Vagina (tissue), 2 donors: ENCODE measurements at regions not wholly inside any gene's neighbourhood (a gene's known extent, or its start where the extent isn't known, plus 50 kb on each side); places are given as distances from the start of the nearest gene placed in this dataset.

ENCODE experiments used
- DNase-seq, 2 donors: peaks; one replicate each; pipeline ENCODE4 v3.0.0-alpha.2; 2017; ENCODE audit errors: extremely low spot score in 2 of 2
- H3K27ac ChIP-seq: fragments of 200-600 bp; sonication (generic); one replicate; pipeline ENCODE4 v1.5.1; 2019
- H3K27me3 ChIP-seq: fragments of 200-600 bp; sonication (generic); one replicate; pipeline ENCODE4 v1.5.1; 2019
- H3K36me3 ChIP-seq, 2 donors: fragments of 200-600 bp; sonication (generic); one replicate each; pipeline ENCODE4 v1.5.1; 2017 to 2019
- H3K4me1 ChIP-seq: fragments of 200-600 bp; sonication (generic); one replicate; pipeline ENCODE4 v1.5.1; 2019
- H3K4me3 ChIP-seq, 2 donors: fragments of 200-600 bp; sonication (generic); 1 replicate in 1 of 2; 2 replicates in 1 of 2; pipeline ENCODE4 v1.5.1; 2016 to 2019
- H3K9me3 ChIP-seq: fragments of 200-600 bp; sonication (generic); one replicate; pipeline ENCODE4 v1.5.1; 2019
- POLR2A ChIP-seq, 2 donors: fragments of 450-650 bp; IDR thresholded peaks; one replicate each; pipeline ENCODE4 v1.6.1; 2017; ENCODE audit warnings: antibody characterized with exemption in 2 of 2, mild to moderate bottlenecking in 2 of 2, moderate library complexity in 2 of 2
- POLR2AphosphoS5 ChIP-seq, 2 donors: sonication (generic); formaldehyde crosslinking; IDR thresholded peaks; one replicate each; pipeline ENCODE4 v1.9.0; 2017; ENCODE audit warnings: antibody characterized with exemption in 2 of 2, mild to moderate bottlenecking in 2 of 2, low read depth in 1 of 2; ENCODE audit not compliant: insufficient read depth in 1 of 2
- intact Hi-C: fragments of 100-400 bp; cut with DNase I; formaldehyde crosslinking; loops from one replicate; pipeline ENCODE4 v1.15.1; 2023
- TF ChIP-seq, protein P1 (sequence below), 3 experiments: fragments of 450-650 bp in 2 of 3; fragments of 200-600 bp in 1 of 3; sonication (generic) in 1 of 3; IDR thresholded peaks; one replicate each; pipeline ENCODE4 v1.5.1; 2017 to 2019; ENCODE audit warnings: antibody characterized with exemption in 3 of 3, mild to moderate bottlenecking in 2 of 3, moderate library complexity in 2 of 3

DNA sequence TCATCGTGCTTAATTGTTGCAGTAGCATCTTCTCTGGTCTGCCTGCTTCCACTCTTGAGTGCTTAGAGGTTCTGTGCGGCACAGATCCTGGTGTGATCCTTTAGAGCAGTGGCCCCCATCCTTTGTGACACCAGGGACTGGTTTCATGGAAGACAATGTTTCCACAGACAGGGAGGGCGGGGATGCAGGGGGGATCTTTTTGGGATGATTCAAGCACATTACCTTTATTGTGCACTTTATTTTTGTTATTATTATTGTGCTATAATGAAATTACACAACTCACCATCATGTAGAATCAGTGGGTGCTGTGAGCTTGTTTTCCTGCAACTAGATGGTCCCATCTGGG lies 76.8 kb upstream of the SHANK2 start:
- H3K4me3 ChIP-seq = no peak overlapping the region
- intact Hi-C loops = no loop called here
- no peaks in the 10 kb centered on the region for H3K4me1 ChIP-seq
- no peak for DNase-seq
- no peaks in the 10 kb centered on the region for H3K27me3 ChIP-seq
- H3K9me3 ChIP-seq = no peaks in the 10 kb centered on the region
- TF ChIP-seq, protein P1, sequence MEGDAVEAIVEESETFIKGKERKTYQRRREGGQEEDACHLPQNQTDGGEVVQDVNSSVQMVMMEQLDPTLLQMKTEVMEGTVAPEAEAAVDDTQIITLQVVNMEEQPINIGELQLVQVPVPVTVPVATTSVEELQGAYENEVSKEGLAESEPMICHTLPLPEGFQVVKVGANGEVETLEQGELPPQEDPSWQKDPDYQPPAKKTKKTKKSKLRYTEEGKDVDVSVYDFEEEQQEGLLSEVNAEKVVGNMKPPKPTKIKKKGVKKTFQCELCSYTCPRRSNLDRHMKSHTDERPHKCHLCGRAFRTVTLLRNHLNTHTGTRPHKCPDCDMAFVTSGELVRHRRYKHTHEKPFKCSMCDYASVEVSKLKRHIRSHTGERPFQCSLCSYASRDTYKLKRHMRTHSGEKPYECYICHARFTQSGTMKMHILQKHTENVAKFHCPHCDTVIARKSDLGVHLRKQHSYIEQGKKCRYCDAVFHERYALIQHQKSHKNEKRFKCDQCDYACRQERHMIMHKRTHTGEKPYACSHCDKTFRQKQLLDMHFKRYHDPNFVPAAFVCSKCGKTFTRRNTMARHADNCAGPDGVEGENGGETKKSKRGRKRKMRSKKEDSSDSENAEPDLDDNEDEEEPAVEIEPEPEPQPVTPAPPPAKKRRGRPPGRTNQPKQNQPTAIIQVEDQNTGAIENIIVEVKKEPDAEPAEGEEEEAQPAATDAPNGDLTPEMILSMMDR (IDR thresholded peaks at IDR 0.05) = no peak
- TF ChIP-seq POLR2AphosphoS5 (IDR thresholded peaks at IDR 0.05; ENCODE audit: insufficient read depth in 1 of 2, low read depth in 1 of 2) (no peak), POLR2A (IDR thresholded peaks at IDR 0.05) (no peak)
- H3K36me3 ChIP-seq = no peaks in the 10 kb centered on the region
- H3K27ac ChIP-seq = no peak overlapping the region

DNA sequence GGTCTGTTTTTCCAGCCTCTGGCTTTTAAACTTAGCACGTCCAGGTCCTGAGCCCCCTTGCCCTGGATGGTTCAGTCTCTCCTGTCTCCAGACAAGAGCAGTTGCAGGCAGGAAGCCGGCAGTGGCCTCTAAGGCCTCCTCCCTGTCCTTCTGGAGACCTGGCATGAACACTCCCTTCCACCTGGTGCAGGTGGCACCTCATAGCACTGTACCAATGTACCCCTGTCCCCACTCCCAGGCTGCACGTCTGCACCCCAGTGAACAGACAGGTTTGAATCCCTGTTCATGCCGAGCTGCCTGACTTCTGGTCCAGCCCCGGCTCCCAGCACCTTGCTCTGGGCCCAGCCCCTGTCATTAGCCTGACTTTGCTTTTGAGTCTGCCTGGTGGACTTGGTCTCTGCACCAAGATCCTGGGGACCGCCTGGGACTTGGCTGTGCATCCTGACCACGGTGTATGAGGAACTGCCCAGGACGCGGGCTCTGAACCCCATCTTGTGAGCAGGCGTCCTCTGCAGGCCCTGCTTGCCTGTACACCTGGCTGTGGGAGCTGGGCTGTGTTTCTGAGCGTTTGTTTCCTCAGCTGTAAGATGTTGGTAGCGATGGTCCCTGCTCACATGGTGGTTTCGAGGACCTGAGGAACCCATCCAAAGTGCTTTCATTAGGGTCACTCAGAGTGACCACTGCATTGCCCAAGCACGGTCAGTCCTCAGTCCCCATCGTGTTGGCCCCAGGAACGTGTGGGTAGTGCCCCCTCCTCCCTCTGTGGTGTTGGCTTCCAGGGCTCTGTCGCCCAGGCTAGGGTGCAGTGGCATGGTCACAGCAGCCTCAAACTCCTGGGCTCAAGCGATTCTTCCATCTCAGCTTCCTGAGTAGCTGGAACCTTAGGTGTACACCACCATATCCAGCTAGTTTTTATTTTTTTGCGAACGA lies 75.0 kb upstream of the SHANK2 start:
- no peak overlapping the region for H3K4me3 ChIP-seq
- no peaks in the 10 kb centered on the region for H3K9me3 ChIP-seq
- no peak overlapping the region for H3K27ac ChIP-seq
- no peaks in the 10 kb centered on the region for H3K4me1 ChIP-seq
- TF ChIP-seq POLR2A (IDR thresholded peaks at IDR 0.05) (no peak), POLR2AphosphoS5 (IDR thresholded peaks at IDR 0.05; ENCODE audit: insufficient read depth in 1 of 2, low read depth in 1 of 2) (no peak)
- TF ChIP-seq, protein P1 (IDR thresholded peaks at IDR 0.05) = no peak
- H3K36me3 ChIP-seq = no peaks in the 10 kb centered on the region
- no peak for DNase-seq
- intact Hi-C loops = no loop called here
- H3K27me3 ChIP-seq = no peaks in the 10 kb centered on the region

DNA sequence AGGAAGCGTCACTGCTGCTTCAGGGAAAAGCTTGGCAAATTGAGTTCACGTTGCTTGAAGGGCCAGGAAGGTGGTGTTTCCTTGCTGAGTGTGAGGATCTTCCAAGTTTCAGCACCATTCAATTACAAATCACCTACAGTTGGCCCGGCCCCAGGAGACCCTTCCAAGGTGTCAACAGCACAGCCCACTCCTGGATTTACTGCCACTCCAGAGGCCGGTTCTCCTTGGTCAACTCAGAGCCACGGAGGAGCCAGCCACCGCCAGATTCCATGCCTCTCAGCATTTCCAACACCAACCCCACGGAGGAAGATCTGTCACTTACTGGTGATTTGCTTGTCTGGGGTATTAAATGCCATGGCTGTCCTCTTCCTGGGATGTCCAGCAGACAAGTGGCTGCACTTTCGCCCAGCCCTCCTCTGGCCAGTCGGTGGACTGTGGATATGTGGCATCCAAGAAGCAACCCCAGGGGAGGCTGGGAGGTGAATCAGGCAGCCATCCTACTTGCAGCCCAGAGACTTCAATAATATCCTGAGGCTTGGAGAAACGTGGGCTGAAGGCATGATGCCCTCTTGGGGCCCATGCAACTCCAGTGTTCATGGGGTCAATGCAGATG lies 74.1 kb upstream of the SHANK2 start:
- DNase-seq = no peak
- Histone ChIP-seq H3K27me3 (no peaks in the 10 kb centered on the region), H3K36me3 (no peaks in the 10 kb centered on the region), H3K27ac (no peak overlapping the region), H3K4me3 (no peak overlapping the region), H3K9me3 (no peaks in the 10 kb centered on the region), H3K4me1 (no peaks in the 10 kb centered on the region)
- intact Hi-C loops = no loop called here
- TF ChIP-seq, protein P1 (IDR thresholded peaks at IDR 0.05) = no peak
- TF ChIP-seq POLR2A (IDR thresholded peaks at IDR 0.05) = no peak

DNA sequence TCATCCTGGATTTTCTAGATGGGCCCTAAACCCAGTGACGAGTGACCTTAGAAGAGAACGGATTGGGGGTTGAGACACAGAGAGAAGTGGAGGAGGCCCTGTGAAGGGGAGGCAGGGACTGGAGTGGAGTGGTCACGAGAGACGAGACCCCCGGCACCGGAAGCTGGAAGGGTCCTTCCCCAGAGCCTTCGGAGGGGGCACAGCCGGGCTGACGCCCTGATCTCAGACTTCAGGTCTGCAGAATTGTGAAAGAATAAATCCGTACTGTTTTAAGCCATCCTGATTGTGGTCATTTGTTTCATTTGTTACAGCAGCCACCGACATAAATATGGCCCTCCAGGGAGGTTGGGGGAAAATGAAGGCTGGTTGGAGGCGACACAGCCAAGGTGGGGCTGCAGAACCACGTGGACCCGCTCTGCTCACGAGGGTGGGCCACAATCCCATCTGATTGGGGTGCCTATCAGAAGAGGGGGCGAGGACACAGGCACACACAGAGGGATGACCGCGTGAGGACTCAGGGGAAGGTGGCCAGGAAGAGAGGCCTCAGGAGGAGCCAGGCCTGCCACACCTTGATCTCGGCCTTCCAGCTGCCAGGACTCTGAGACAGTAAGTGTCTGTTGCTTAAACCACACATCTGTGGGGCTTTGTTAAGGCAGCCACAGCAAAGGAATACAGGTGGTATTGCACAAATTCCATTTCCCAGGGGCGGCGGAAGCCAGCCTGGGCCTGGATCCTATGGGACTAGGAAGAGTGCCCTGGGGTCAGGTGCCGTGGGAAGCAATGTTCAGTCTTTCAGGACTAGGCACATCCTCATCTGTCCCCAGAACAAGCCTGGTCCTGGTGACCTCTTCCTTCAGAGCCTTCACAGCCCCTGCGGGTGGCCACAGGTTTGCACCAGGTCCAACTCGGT lies 73.3 kb upstream of the SHANK2 start:
- TF ChIP-seq POLR2AphosphoS5 (IDR thresholded peaks at IDR 0.05; ENCODE audit: insufficient read depth in 1 of 2, low read depth in 1 of 2) (no peak), POLR2A (IDR thresholded peaks at IDR 0.05) (no peak)
- TF ChIP-seq, protein P1 (IDR thresholded peaks at IDR 0.05) = no peak
- intact Hi-C loops = no loop called here
- no peaks in the 10 kb centered on the region for H3K27me3 ChIP-seq
- DNase-seq = no peak
- H3K27ac ChIP-seq = no peak overlapping the region
- no peaks in the 10 kb centered on the region for H3K36me3 ChIP-seq
- H3K9me3 ChIP-seq = no peaks in the 10 kb centered on the region
- H3K4me3 ChIP-seq = no peak overlapping the region
- H3K4me1 ChIP-seq = no peaks in the 10 kb centered on the region
